NCI-H2107 treated with DMSO at 0.1 percent for 48 hours (cell line): ENCODE measurements at regions not wholly inside any gene's neighbourhood (a gene's known extent, or its start where the extent isn't known, plus 50 kb on each side); places are given as distances from the start of the nearest gene placed in this dataset.

Experiments
- DNase-seq: peaks from one replicate; lab custom pipeline; 2025; ENCODE audit not compliant: unreplicated experiment; lab: John Stamatoyannopoulos, UW

DNA sequence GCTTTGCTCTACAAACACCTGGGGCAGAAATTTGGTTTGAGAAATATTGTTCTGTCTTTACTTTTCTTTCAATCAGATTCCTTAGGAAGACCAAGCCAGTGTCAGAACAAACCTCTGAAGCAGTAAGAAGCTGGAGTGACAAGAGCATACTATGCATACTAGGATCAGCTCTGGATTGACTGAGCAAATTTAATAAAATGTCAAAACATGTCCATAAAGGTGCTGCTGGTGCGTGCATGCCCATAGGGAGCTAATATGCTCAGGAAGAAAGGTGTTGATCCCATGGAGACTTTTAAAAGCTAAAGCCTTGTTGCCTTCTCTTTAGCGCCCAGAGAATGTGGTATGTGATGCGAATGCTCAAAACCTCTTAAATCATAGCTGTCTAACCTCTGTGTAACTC, 1076.2 kb downstream of the NLGN4Y start:
- no peak for DNase-seq

DNA sequence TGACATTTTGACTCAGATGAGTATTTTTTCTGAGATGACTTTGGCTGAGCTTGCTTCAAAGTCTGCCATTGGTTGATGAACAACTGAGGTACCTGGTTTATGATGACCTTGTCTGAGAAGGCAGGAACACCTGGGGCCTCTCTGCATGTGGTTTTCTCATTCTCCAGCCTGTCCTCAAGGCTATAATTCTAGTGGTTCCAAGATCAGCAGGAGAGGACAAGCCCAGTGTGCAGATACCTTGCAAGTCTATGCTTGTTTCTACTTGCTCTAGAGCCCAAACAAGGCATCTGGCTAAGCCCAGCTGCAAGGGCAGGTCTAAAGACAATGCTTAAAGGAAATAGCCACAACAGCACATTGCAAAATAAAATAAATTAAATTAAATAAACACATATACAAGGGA, 1100.0 kb downstream of the NLGN4Y start:
- DNase-seq: no peak

DNA sequence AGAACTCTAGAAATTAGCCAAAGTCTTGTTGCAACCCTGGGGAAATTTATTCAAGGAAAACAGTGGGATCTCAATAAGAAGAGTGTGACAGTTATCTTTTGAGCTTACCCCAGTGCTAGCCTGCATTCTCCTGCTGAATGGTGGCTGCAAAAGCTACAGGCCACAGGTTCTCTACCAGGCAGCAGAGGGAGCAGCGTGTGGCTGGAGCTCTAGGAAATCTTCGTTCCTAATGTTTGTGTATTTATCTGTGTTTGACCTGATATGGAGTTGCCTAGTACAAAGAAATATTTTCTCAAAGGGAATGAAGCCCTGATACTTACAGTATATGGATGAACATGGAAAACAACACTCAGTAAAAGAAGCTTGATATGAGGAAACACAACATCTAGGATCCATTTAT, 1100.6 kb downstream of the NLGN4Y start:
- DNase-seq: no peak

DNA sequence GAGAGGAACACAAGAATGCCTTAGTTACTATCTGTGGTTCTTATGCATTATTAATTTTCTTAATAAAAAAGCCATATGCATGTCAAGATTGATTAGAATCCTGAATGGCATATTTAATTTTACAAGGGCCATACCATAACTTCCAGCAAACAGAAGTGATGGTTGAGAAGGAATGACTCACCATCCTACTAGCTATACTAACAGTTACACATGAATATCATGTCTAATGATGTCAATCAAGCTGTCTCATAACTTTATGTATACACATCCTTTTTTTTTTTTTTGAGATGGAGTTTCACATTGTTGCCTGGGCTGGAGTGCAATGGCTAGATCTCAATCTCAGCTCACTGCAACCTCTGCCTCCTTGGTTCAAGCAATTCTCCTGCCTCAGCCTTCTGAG, 1123.9 kb downstream of the NLGN4Y start:
- DNase-seq: no peak

DNA sequence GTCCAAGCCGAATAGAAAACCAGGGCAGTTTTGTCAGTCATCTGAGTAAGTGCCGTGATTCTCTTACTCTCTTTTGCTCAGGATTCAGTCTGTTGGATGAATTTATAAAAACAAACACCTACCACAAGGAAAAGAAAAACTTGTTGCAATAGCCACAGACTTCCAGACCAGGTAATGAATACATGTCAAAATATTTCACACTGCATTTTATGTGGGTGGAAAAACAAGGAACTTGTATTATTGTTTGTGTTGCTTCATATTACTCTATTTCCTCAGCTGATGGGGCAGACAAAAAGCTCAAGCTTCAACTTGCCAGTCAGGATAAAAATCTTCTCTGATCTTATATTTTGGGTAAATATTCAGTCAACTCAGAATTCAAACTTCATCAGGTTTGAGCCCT, 1125.7 kb downstream of the NLGN4Y start:
- no peak for DNase-seq

- DNase-seq: no peak
Observed at GRCh38 chrY:15688531-15688930, 1164.2 kb downstream of the NLGN4Y start.

- DNase-seq: no peak
Observed at GRCh38 chrY:15689994-15690393, 1165.7 kb downstream of the NLGN4Y start.

DNA sequence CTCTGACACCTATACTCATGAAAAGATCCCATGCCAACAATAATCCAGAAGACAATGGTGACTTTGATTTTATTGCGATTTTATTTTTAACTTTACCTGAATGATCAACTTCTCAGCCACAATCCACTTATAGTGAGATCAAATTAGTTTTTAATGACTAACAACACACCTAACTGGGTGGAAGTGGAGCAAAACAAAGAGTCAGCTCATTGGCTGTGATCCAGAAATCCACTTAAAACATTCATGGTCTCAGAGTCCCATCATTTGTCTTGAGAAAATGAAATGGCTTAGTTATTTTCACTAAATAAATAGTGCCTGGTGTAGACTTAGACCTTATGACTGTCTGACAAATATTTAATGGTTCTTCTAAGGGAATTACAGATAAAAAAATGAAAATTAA, 1177.8 kb downstream of the NLGN4Y start:
- DNase-seq: no peak

DNA sequence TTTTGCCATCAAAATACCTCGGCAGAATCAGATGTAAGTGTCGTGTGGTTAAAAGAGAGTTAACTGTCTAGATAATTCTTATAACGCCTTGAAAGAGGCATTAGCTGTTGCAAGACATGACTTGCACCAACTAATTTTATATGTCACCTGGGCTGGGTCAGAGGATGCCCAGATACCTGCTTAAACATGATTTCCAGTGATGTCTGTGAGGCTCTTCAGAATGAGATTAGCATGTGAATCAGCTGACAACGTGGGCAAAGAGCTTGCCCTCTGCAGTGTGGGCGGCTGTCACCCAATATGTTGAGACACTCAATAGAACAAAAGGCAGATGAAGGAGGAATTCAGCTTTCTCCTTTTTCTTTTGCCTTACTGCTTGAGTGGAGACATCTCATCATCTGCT, 1180.6 kb downstream of the NLGN4Y start:
- no peak for DNase-seq

DNA sequence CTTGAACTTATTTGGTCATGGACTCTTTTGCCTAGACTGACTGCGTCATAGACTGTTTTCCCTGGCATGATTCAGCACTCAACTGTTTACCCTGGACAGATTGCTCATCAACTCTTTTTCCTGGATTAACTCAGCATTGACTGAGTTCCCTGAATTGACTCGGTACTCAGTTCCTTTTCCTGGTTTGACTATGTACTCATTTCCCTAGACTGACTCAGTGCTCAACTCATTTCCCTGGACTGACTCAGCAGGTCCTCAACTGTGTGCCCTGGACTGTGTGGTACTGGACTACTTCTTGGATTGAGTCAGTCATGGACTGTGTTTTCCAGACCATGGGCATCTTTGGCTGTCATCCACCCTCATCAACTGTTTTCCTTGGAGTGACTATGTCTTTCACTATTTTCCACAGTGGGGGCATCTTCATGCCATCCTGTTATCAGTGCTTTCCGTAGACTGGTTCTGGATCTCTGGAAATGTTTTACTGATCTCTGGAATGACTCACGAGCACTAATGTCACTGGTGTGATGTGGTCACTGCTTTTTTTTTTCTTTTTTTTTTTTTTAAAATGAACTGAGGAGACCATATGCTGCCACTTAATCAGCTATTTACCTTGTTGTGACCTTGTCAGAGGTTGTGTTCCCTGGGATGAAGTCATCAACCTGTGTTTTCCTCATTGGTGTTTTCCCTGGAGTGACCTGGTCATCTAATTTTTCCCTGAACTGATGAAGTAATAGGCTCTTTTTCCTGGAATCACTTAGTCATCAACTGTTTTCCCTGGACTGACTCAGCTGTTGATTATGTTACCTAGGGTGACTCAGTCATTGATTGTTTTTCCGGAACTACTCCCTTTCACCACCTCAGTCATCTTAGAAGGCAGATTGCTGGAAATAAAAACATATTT, 1225.5 kb downstream of the NLGN4Y start:
- no peak for DNase-seq

DNA sequence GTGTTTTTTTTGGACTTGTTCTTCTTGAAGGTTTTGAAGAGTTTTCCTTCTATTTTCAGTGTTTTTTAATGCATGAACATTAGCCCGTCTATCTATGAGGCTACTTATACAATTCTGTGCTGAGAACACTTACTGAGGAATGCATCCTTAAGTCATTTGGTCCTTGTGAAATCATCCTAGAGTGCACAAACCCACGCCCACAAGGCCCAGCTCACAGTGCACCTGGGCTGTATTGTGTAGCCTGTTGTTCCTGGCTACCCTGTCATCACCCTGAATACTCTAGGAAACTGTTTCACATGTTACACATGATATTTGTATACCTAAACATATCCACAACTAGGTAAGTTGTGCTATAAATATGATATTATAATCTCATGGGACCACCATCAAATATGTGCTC, 1226.7 kb downstream of the NLGN4Y start:
- no peak for DNase-seq

- DNase-seq: no peak
Observed at GRCh38 chrY:15756266-15756665, 1231.9 kb downstream of the NLGN4Y start.

GRCh38 chrY:15773579-15773978, 1249.2 kb downstream of the NLGN4Y start:
- no peak for DNase-seq

- DNase-seq: no peak
Observed at GRCh38 chrY:15775880-15776279, 1251.6 kb downstream of the NLGN4Y start.

GRCh38 chrY:15779891-15780290, 1255.6 kb downstream of the NLGN4Y start:
- no peak for DNase-seq

DNA sequence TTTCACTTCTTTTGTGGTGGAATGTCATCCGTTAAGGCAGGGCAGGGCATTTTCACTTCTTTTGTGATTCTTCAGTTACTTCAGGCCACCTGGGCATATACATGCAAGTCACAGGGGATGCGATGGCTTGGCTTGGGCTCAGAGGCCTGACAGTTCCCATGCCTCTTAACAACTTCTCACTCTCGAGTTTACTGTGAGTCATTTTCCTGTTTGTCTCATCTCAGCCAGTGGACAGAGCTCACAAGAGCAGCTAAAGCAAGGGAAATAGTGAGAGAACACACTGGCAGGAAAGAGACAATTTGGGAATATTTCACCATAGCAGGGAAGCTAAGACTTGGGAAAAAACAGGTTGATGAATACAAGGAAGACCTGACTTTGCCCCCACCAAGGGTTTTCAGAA, 1275.7 kb downstream of the NLGN4Y start:
- DNase-seq: no peak

DNA sequence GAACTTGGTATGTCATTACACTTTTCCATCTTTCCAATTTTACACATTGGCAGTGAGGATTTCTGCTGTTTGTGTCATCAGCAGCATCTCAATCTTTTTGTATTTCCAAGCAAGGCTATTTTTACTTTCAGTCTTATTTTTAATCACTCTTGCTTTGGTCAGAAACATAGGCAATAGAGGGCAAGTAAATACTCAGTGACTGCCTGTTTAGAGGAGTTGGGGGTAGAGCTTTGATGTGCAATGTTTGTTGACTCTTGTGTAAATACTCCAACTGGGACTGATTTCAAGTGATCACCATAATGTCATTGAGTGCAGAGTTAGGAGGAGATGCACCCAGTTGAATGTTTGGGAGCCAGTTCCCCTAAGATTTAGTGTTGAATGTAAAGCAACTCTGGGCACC, 1281.7 kb downstream of the NLGN4Y start:
- no peak for DNase-seq

DNA sequence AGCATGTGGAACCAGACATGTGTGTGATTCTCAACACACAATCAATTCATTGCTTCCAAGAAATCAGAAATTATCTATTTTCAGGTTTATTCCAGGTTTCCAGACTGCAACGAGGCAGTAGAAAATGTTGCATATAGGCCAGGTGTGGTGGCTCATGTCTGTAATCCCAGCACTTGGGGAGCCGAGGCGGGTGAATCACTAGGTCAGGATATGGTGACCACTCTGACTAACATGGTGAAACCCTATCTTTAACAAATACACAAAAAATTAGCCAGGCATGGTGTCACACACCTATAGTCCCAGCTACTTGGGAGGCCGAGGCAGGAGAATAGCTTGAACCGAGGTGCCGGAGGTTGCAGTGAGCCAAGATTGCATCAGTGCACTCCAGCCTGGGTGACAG, 1289.9 kb downstream of the NLGN4Y start:
- DNase-seq: no peak
